Femur (tissue), 1 donor: ENCODE measurements at regions not wholly inside any gene's neighbourhood (a gene's known extent, or its start where the extent isn't known, plus 50 kb on each side); places are given as distances from the start of the nearest gene placed in this dataset.

Source experiments
- DNase-seq: peaks from one replicate; pipeline ENCODE4 v3.0.0-alpha.2; 2017

- no peak for DNase-seq
Observed at GRCh38 chr1:30345491-30346130, 377.8 kb downstream of the MATN1 start.

DNA sequence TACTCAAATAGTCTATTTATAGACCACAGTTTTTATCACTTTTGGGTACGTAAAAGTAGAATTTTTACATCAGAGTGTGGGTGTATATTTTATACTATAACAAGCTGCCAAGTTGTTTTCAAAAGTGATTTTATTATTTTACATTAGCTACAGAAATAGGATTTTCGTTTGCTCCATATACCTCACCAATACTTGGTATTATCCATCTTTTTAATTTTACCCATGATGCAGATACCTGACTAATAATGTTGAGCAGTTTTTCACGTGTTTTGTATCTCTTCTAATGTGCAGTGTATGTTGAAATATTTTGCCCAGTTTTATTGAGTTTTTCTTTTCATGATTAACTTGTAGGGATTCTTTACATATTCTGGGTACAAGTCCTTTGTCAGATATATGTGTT is 379.8 kb downstream of the MATN1 start:
- no peak for DNase-seq

DNA sequence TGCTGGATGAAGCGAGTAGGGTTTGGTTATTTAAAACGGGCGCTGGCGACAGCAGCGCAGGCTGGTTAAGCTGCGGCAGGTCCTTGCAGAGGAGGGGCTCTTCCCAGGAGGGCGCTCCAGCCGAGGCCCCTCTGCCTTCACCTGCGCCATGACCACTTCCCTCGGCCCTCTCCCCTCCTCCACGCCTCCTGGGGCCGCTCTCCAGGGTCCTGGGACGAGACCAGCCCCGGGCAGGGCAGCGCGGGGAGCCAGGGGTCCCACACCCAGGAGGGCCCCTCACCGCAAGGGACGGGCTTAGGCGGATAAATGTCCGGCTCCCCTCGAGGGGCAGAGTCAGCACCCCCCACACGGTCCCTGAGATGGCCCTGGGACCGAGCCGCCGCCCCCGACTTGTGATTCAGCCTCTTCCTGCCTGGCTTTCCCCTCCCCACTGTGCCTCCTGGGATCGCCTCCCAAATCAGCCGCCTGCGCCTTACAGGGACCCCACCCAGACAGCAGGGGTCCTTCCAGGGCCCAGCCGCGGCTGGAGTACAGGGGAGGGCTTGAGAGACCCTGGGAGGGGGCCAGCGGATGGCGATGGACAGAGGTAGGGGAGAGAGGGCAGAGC is 380.7 kb downstream of the MATN1 start:
- no peak for DNase-seq

- DNase-seq: no peak
Observed at GRCh38 chr1:30340934-30341333, 382.5 kb downstream of the MATN1 start.

GRCh38 chr1:30339866-30340265 is 383.5 kb downstream of the MATN1 start:
- no peak for DNase-seq

DNA sequence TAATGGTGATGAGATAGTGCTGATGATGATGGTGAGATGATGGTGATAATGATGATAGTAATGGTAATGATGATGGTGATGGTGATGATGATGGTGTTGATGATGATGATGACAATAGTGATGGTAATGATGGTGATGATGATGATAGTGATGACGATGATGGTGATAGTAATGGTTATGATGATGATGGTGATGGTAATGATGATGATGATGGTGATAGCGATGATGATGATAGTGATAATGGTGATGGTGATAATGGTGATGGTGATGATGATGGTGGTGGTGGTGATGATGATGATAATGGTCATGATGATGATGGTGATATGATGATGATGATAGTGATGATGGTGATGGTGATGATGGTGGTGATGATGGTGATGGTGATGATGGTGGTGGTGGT is 384.6 kb downstream of the MATN1 start:
- no peak for DNase-seq

DNA sequence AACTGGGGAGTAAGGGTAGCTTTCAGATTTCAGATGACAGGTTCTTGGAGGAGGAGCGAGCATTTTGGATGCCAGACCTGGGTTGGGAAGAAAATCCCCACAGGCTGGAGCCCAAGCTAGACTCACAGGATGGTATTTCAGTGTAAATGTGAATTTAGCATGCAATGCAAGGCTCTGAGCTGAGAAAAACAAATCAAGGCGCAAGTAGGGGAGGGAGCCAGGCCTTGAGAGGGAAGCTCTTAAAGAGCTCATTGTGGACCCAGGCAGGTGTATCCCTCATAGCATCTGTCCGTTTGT is 386.1 kb downstream of the MATN1 start:
- DNase-seq: no peak

GRCh38 chr1:30336550-30337323 is 386.6 kb downstream of the MATN1 start:
- no peak for DNase-seq

GRCh38 chr1:30335997-30336390 is 387.4 kb downstream of the MATN1 start:
- DNase-seq: no peak

GRCh38 chr1:30335389-30335996 is 387.9 kb downstream of the MATN1 start:
- DNase-seq: no peak

GRCh38 chr1:30334767-30335166 is 388.6 kb downstream of the MATN1 start:
- no peak for DNase-seq

DNA sequence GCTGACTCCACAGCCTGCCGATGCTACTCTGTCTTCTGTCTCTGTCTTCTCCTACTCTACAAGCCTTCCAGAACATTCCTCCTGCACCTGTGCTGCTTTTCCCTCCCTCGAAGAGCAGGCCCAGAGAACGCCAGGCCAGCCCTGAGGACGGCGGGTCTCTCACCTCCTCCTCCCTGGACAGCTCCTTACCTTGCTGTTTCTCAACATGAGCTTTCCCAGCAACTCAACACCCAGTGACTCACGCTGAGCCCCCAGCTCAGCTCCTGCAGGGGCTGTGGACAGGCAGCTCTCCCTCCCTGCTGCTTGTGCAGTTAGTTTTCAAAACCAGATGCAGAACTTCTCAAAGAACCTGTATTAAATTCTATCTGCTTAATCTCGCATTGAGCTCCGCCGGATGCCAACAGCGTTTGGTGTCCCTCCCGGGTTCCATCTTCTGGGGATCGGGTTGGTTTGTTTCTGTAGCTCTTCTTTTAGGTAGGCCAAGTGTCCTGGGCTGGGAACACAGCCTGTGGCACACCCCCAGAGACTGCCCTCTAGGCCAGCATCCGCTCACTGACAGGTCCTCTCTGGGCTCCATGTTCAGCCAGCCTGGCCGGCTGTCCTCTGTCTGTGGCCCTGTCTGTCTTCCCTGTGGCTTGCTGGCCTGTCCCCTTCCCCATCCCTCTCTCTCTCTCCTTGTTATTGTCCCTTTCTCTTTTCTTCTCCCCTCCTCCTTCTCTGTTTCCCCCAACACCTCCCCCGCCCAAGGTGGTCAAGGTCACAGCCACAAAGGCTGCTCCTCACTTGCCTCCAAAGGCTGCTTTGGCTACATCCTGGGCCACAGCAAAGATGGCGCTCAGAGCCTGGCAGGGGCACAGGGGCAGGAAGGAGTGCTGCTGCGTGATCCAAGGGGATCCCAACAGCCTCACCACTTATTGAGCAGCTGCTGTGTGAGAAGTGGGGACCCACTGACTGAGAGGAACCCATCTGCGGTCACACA is 391.0 kb downstream of the MATN1 start:
- no peak for DNase-seq

DNA sequence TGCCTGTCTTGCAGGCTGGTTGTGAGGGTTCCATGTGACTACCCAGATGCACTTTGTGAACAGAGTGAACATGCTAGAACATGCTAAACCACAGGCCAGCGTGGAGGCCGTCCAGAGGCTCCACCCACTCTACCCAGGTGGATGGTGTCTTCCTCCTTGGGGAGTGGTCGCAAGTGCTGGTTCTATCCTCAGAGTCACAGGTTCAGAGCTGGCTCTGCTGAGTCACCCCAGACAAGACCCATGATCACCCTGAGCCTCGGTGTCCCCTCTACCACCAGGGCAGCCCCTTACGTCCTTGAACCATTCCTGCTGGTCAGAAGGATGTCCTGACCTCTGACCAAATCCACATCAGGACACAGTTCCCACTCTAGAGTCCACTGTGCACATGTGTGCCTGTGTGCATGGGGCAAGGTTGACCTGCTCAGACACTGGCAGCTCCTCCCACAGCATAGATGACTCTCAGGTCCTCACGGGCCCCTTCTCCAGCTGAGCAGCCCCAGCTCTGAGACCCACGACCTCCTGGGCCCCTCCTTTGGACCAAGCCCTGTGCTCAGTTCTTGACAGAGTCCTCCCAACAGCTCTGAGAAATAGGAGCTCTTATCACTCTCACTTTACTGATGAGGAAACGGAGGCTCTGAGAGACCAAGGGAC is 391.8 kb downstream of the MATN1 start:
- DNase-seq: no peak

DNA sequence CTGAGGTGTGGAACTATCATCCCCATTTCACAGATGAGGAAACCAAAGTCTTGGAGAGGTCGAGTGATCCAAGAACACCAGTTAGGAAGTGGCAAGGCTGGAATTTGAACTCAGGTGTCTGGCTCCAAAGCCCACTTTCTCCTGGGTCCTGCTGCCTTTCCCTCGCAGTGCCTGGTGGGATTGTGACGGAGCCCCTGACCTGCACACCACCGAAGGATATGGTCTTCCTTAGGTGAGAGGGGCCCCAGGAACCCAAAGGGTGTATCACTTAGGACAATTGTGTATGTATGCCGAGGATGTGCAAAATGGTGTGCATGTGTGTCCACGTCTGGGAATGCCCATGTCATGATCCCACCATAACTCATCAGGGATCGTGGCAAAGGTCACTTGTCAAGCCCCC is 392.7 kb downstream of the MATN1 start:
- DNase-seq: no peak

DNA sequence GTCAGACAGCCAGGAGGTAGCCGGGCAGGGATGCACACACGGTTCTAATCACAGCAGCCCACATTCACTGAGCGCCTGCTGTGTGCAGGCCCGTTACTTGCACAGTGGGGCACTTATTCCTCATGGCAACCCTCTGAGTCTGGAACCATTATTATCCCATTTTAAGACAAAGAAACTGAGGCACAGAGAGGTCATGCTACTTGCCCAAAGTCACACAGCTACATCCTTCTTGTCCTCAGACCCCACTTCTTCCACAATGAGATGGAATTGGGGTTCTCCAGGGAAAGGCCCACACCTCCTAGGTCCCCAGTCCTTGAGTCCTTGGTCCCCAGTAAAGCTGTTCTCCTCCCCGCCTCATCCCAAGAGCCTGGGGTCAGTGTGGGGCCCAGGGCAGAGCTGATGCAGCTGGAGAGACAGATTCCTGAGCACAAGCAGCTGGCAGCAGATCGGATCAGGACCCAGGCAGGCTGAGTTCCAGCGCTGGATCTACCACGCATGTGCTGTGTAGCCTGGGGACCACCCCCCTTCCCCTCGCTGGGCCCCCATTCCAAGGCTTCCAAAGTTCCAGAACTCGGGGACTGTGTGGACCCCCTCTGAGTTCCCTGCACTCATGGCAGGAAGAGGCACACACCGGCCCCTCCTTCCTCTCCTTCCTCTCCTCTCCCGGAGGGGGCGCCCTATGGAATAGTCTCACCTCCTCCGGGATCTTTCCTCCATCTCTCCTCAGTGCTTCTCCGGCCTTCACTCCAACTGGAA is 393.4 kb downstream of the MATN1 start:
- DNase-seq: no peak

DNA sequence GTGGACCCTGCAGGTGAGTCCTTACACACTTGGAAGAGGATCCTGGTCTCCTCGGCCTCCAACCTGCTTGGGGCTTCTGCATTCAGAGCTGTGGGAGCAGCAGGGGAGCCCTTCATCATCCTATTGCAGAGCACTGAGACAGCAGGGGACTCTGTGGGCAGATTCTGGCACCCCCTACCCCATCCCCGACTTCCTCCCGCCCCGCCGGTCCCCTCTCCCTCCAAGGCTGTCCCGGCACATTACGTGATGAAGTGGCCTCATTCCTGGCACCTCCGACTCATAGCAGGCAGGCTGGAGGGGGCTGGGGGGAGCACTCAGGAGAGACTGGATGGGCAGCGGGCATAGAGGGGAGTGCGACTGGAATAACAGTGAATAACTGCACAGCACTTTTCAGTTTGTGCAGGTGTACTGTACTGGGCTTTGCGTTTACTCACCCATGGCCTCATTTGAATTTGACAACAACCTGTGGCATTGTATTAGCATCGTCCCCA is 394.1 kb downstream of the MATN1 start:
- DNase-seq: no peak

DNA sequence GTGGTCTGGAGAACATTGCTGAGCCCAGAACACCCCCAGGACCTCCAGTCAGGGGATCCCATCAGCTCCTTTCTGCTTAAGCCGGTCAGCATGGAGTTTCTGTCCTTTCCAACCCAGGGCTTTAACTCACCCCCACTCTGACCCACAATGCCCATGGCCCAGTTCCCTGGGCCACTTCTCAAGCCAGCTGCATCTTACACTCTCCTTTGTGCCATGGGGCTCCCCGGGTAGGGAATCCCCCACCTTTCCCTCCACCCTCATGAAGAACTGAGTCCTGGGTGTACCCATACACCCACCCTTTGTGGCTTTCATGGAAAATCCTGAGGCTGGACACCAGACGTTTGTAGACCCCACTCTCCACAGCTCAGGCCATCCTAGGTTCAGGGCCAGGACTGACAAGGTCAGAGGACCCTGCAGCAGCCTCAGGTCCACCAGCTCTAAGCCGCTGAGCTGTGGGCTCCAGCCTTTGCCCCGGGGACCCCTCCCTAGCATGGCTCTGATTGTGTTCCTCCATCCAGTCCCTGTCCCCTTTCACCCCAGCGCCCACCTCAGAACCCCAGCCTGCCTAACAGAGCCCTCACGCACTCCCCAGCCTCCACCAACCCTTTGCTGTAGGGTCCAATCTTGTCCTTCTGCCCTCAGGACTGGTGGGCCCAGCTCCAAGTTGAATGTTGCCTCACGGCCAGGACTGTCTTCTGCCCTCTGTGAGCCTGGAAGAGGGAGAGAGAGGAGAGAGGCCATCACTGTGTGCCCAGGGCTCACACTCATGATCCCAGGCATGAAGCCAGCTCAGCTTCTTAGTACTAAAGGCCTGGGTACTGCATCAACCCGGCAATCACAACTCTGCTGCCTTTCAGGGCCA is 394.8 kb downstream of the MATN1 start:
- no peak for DNase-seq

- no peak for DNase-seq
Observed at GRCh38 chr1:30328100-30328370, 395.4 kb downstream of the MATN1 start.

GRCh38 chr1:30327370-30328099 is 395.9 kb downstream of the MATN1 start:
- no peak for DNase-seq

- no peak for DNase-seq
Observed at GRCh38 chr1:30325999-30326398, 397.4 kb downstream of the MATN1 start.
